Keratinocyte (primary cell): ENCODE measurements at regions not wholly inside any gene's neighbourhood (a gene's known extent, or its start where the extent isn't known, plus 50 kb on each side); places are given as distances from the start of the nearest gene placed in this dataset.

Experiments
- DNase-seq: peaks from one replicate; pipeline ENCODE4 v3.0.0-alpha.2; 2011; ENCODE audit warnings: low read depth, missing footprints, low spot score
- FAIRE-seq: peaks from 2 replicates; lab custom pipeline; 2011; peaks lifted over from hg19 to GRCh38; lab: Jason Lieb, UNC
- H2AFZ ChIP-seq: 2 replicates; pipeline ENCODE4 v1.6.0; 2012; ENCODE audit warnings: low read length, control low read depth, inconsistent platforms; ENCODE audit not compliant: control insufficient read depth
- H3K27ac ChIP-seq: 2 replicates; pipeline ENCODE4 v1.5.1; 2011; ENCODE audit warnings: low read length; ENCODE audit not compliant: control insufficient read depth, insufficient read depth
- H3K27me3 ChIP-seq: 3 replicates; pipeline ENCODE4 v1.6.0; 2011; ENCODE audit warnings: low read length; ENCODE audit not compliant: control insufficient read depth, insufficient read depth; ENCODE audit errors: extremely low read depth
- H3K36me3 ChIP-seq, 2 experiments: 2 replicates in 1 of 2; 3 replicates in 1 of 2; pipeline ENCODE4 v1.5.1; 2011; ENCODE audit warnings: low read length in 2 of 2, mild to moderate bottlenecking in 1 of 2; ENCODE audit not compliant: control insufficient read depth in 2 of 2, insufficient read depth in 2 of 2; ENCODE audit errors: extremely low read depth in 1 of 2
- H3K4me1 ChIP-seq: 3 replicates; pipeline ENCODE4 v1.5.1; 2011; ENCODE audit warnings: low read length; ENCODE audit not compliant: control insufficient read depth, insufficient read depth; ENCODE audit errors: extremely low read depth
- H3K4me2 ChIP-seq: 3 replicates; pipeline ENCODE4 v1.6.0; 2011; ENCODE audit warnings: low read depth, low read length; ENCODE audit not compliant: control insufficient read depth, insufficient read depth; ENCODE audit errors: extremely low read depth
- H3K4me3 ChIP-seq, 3 experiments: fragments of 200-600 bp in 1 of 3; sonication (generic) in 1 of 3; 2 replicates in 2 of 3; 3 replicates in 1 of 3; pipeline ENCODE4 v1.5.1; 2011 to 2016; ENCODE audit warnings: low read length in 3 of 3, mild to moderate bottlenecking in 3 of 3, control low read depth in 2 of 3, inconsistent platforms in 1 of 3, low read depth in 1 of 3, mixed read lengths in 1 of 3, mixed run types in 1 of 3, moderate library complexity in 1 of 3; ENCODE audit not compliant: control insufficient read depth in 2 of 3, insufficient read depth in 2 of 3; ENCODE audit errors: extremely low read depth in 1 of 3
- H3K79me2 ChIP-seq: 2 replicates; pipeline ENCODE4 v1.6.0; 2012; ENCODE audit warnings: low read length; ENCODE audit not compliant: control insufficient read depth, insufficient read depth
- H3K9ac ChIP-seq: 3 replicates; pipeline ENCODE4 v1.6.0; 2011; ENCODE audit warnings: low read length; ENCODE audit not compliant: control insufficient read depth, insufficient read depth; ENCODE audit errors: extremely low read depth
- H3K9me1 ChIP-seq: 3 replicates; pipeline ENCODE4 v1.6.0; 2011; ENCODE audit warnings: low read length; ENCODE audit not compliant: control insufficient read depth, insufficient read depth; ENCODE audit errors: extremely low read depth
- H3K9me3 ChIP-seq: 2 replicates; pipeline ENCODE4 v1.5.1; 2012; ENCODE audit warnings: low read depth, low read length; ENCODE audit not compliant: control insufficient read depth
- H4K20me1 ChIP-seq: 3 replicates; pipeline ENCODE4 v1.6.0; 2011; ENCODE audit warnings: low read length; ENCODE audit not compliant: control insufficient read depth, insufficient read depth; ENCODE audit errors: extremely low read depth
- EZH2 ChIP-seq: IDR thresholded peaks from one replicate; pipeline ENCODE4 v1.6.1; 2012; ENCODE audit warnings: inconsistent platforms, mild to moderate bottlenecking, low read length, moderate library complexity
- dilution Hi-C: fragments of 300-500 bp; cut with MboI; formaldehyde crosslinking; loops from one replicate; pipeline ENCODE4 v1.7.0; 2020; ENCODE audit warnings: low sequenced_read_pairs; ENCODE audit not compliant: extremely low pct_ligation_motif_present
- TF ChIP-seq, protein P1 (sequence below), 3 experiments: IDR thresholded peaks in 1 of 3; conservative IDR thresholded peaks in 1 of 3; optimal IDR thresholded peaks in 1 of 3; 2 replicates in 2 of 3; 3 replicates in 1 of 3; pipeline versions ENCODE3 to v1.5.1; 2011; ENCODE audit warnings: low read length in 3 of 3, mild to moderate bottlenecking in 3 of 3, moderate library complexity in 2 of 3, control low read depth in 1 of 3, inconsistent platforms in 1 of 3; ENCODE audit not compliant: insufficient read depth in 2 of 3; ENCODE audit errors: extremely low read depth in 1 of 3

DNA sequence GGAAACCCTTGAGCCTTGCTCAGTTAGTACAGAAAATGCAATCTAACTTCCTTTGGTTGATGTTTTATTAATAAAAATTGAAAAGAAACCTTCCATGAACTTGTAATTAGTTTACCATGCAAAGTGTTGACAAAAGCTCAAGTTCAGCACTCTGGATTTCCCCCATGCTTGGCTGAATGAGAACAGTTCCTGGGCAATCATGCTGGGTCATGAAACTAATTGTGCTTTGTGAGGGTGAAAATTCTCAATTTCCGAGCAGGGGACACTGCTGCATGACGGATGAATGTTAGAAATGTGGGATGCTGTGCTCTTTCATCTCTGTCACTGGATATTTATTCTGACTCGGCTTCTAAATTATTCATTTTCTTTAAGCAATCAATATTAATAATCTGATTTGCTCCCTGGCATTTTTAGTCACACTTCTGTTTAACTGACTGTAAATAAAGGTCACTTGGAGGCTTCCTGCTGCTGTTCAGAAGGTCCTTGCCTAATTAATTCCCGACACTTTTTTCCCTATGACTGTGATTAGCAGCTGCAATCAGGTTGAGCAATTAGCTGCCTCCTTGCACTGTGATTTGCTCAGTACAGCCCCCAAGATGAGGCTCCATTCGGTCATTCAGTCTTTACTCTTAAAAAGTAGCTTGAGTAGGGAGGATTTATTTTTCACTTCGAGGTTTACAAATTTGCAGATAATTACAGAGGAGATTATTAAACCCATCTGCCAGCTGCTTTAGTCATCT lies 678.1 kb upstream of the ZNF608 start:
- Histone ChIP-seq H3K79me2 (no peaks in the 10 kb centered on the region), H3K4me2 (no peak overlapping the region), H3K9ac (no peak overlapping the region), H3K36me3 (no peaks in the 10 kb centered on the region), H3K27me3 (no peaks in the 10 kb centered on the region), H3K9me3 (no peaks in the 10 kb centered on the region), H3K27ac (no peak overlapping the region), H3K4me3 (no peak overlapping the region), H2AFZ (no peak overlapping the region), H4K20me1 (no peaks in the 10 kb centered on the region), H3K4me1 (no peaks in the 10 kb centered on the region), H3K9me1 (no peaks in the 10 kb centered on the region)
- FAIRE-seq (no peak), DNase-seq (no peak)
- dilution Hi-C loops: no loop called here
- no peak for TF ChIP-seq EZH2
- TF ChIP-seq, protein P1, sequence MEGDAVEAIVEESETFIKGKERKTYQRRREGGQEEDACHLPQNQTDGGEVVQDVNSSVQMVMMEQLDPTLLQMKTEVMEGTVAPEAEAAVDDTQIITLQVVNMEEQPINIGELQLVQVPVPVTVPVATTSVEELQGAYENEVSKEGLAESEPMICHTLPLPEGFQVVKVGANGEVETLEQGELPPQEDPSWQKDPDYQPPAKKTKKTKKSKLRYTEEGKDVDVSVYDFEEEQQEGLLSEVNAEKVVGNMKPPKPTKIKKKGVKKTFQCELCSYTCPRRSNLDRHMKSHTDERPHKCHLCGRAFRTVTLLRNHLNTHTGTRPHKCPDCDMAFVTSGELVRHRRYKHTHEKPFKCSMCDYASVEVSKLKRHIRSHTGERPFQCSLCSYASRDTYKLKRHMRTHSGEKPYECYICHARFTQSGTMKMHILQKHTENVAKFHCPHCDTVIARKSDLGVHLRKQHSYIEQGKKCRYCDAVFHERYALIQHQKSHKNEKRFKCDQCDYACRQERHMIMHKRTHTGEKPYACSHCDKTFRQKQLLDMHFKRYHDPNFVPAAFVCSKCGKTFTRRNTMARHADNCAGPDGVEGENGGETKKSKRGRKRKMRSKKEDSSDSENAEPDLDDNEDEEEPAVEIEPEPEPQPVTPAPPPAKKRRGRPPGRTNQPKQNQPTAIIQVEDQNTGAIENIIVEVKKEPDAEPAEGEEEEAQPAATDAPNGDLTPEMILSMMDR (optimal IDR thresholded peaks at IDR 0.05 in 1 of 3, IDR thresholded peaks at IDR 0.05 in 1 of 3, conservative IDR thresholded peaks at IDR 0.05 in 1 of 3; ENCODE audit: extremely low read depth in 1 of 3, insufficient read depth in 2 of 3, low read length in 3 of 3): no peak

DNA sequence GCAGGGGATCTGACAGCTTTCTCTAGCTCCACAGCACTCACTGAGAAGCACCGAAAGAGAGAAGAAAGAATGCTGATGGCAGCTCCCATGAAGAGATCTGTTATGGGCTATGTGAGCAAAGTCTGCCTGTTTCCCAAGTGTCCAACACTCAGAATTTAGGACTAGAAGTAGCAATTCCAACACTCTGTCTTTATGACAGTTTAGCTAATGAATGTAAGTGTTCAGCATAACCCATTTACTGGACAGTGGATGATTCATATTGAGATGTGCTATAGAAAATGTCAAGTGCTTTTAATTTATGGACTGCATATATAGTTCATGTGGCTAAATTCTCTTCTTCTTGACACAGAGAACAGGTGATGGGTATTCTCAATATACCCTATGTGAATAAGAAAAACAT lies 683.1 kb upstream of the ZNF608 start:
- Histone ChIP-seq H2AFZ (no peak overlapping the region), H3K79me2 (no peaks in the 10 kb centered on the region), H3K27ac (no peak overlapping the region), H3K36me3 (no peaks in the 10 kb centered on the region), H3K4me2 (no peak overlapping the region), H3K4me1 (no peaks in the 10 kb centered on the region), H3K4me3 (no peak overlapping the region), H4K20me1 (no peaks in the 10 kb centered on the region), H3K27me3 (no peaks in the 10 kb centered on the region), H3K9ac (no peak overlapping the region), H3K9me3 (no peaks in the 10 kb centered on the region), H3K9me1 (no peaks in the 10 kb centered on the region)
- no peak for DNase-seq
- FAIRE-seq: no peak
- dilution Hi-C loops: no loop called here
- TF ChIP-seq EZH2: no peak
- TF ChIP-seq, protein P1 (optimal IDR thresholded peaks at IDR 0.05 in 1 of 3, IDR thresholded peaks at IDR 0.05 in 1 of 3, conservative IDR thresholded peaks at IDR 0.05 in 1 of 3; ENCODE audit: extremely low read depth in 1 of 3, insufficient read depth in 2 of 3, low read length in 3 of 3): no peak
